GM18505 (cell line): ENCODE measurements at regions not wholly inside any gene's neighbourhood (a gene's known extent, or its start where the extent isn't known, plus 50 kb on each side); places are given as distances from the start of the nearest gene placed in this dataset.

Experiments used
- ATAC-seq: cut with Tn5 transposase; IDR thresholded peaks from one replicate; pipeline ENCODE4 v1.9.1; 2021; ENCODE audit not compliant: unreplicated experiment
- POLR2A ChIP-seq: IDR thresholded peaks from 4 replicates; pipeline ENCODE4 v1.6.1; 2011; ENCODE audit warnings: borderline replicate concordance; ENCODE audit not compliant: insufficient read depth, insufficient read length; ENCODE audit errors: extremely low read depth

DNA sequence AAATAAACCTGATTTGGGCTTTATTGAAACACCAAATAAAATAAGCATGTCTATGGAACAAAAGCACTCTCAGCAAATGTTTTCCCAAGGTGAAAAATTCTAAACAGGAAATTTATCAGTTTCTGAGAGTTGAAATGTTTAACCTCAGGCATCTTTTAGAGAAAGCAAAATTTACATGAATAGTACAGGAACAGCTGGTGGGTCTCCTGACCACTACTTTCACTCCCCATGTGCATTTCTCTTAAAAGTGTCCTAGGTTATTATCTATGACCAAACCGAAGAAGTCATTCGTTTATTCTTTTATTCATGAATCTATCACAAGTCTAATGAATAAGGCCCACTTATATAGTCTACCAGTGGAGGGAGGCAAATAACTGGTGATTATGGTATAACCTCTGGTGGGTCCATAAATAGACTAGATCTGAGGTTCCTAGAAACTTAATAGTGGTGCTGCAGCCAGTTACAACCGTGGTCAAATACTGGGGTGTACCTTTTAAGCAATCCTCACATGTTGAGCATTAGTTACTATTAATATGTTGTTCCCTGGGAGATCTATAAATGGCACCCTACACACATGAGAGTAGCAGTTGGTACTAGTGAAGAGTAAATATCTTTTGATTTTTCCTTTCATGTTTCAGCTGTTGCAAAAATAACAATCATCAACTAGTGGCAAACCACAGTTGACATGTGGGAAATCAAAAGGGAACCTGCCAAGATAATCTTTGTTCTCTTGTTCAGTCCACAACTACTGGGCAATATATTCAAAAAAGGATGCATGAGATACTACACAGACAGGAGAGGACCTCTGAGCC, 169.3 kb upstream of the STAC start:
- ATAC-seq, result no peak
- no peak for TF ChIP-seq POLR2A

DNA sequence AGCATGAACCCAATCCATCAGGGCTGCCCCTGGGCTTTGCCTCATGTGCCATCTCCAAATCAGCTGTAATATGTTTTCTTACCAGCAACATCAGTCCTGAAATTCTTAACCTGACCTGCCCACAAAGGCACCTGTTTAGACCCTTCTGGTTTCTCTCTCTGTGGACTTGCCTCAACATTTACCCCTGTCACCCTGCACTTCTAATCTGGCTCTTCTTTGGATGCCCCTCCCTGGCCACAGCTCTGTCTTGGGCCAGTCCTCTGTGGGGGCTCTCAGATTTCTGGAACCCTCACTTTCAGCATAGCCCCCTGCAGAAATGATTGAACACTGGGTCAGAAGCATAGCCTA, 168.7 kb upstream of the STAC start:
- no peak for ATAC-seq

DNA sequence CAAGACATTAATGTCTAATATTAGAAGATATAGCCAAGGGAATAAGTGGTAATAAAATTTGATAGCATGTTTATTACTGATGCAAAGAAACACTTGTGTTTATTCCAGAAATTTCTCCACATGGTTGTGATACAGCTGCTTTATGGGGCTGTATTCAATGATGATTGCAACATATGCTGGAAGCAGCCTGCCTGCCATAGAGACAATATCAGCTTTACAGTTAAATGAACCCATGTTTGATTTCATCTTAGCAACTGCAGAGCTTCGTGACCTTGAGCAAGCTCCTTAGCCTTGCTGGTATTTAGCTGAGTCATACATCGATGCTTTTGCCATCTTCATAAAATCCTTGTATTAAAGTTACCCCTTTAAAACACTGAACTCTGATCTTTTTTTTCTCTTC, 168.1 kb upstream of the STAC start:
- no peak for ATAC-seq
- no peak for TF ChIP-seq POLR2A

More for the DNA sequence above, 168.7 kb upstream of the STAC start:
- TF ChIP-seq POLR2A, result no peak

DNA sequence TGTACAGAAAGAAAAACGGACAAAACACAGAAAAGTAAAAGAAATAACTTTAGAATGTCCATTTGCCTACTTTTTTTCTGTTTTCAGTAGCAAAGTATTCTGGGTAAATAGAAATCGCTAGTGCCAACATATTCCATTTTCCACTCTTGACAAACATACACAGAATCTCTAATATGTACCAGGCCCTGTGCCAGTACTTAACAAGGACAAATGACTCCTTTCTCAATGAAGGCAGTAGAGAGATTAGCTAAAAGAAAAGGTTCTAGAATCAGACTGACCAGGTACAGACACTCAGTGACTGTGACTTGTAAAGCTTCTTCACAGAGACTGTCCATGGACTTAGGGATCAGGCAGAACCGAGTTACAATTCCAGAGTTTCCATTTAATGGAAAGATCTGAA, 165.8 kb upstream of the STAC start:
- no peak for ATAC-seq
- TF ChIP-seq POLR2A, result no peak

- ATAC-seq, result no peak
- TF ChIP-seq POLR2A, result no peak
Observed at GRCh38 chr3:36215241-36215640, 165.1 kb upstream of the STAC start.

GRCh38 chr3:36219398-36219797, 160.9 kb upstream of the STAC start:
- no peak for ATAC-seq
- TF ChIP-seq POLR2A, result no peak

GRCh38 chr3:36220173-36220572, 160.1 kb upstream of the STAC start:
- ATAC-seq, result no peak
- no peak for TF ChIP-seq POLR2A

DNA sequence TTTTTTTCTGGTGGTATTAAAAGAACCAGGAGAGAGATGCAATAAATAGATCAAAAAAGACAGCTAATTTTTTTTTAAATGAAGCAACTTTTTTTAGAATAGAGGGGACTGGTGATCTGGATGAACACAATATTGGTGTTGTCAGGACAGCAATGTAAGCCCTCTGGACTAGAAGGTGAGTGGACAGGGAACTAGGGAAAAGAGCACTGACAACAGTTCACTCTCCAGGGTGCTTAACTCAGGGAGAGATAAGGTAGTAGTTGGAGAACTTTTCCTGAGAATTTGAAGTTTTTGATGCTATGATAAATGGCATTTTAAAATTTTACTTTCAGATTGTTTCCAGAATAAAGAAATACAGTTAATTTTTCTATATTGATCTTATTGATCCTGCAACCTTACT, 158.3 kb upstream of the STAC start:
- no peak for ATAC-seq
- TF ChIP-seq POLR2A, result no peak

DNA sequence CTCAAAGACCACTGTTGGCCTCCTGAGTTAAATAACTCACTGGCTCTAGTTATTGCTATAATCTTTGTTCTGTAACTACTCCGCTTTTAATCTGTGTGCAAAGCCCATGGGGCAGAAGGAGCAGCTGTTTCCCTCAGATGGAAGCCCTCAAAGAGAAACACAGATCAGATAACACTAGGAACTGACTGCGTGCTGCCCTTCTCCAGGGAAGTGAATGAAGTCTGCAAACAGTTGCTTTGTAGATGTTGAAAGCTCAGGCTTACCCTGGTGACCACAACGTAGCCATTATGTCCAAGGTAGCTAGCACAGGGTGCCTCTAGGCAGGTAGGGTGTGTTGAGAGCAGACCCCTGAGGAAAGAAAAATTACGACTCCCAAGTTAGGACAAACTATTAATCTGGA, 152.3 kb upstream of the STAC start:
- ATAC-seq, result no peak
- TF ChIP-seq POLR2A, result no peak

DNA sequence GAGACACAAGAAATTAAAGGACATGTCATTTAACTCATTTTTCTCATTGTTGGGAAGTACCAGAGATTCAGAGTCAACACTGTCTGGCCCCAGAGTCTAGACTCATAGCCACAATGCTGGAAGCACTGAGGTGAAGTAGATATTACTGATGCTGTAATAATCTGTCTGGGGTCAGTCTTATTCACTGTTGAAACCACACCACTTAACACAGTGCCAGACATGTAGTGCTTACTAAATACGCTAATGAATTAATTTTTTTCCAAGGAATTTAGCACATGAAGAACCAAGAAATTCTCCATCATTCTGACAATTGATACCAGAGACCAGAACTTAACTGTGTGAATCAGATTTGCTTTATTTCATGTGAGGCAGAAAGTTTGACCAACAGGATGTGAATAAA, 150.8 kb upstream of the STAC start:
- ATAC-seq, result no peak
- no peak for TF ChIP-seq POLR2A

DNA sequence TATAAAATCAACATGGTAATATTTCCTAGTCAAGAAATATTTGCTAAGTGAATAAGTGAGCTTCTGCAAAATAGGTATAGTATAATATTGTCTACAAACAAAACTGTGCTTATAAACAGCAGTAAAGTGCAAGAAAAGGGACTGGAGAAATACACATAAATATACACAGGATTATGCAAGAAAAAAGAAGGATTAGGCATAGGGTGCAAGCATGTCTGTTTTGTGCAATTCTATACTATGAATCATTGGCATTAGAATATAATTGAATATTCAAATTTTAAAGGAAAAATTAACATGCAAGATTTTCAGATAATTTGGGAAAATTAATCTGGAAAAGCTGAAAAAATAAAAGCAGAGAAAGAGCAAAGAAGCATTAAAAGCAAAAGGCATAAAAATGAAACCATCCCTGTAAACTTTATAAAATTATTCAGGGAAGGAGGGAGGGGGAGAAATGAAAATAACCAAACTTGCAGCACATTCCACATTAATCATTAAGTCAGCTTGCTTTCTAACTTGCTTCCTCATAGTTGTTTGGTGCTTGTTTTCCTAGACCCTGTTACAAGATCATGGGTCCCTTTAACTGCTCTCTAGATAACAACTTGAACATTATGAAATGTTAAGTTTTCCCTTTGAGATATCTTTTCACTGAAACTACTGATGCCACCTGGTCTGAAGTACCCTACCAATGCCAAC, 147.4 kb upstream of the STAC start:
- ATAC-seq, result no peak
- TF ChIP-seq POLR2A, result no peak

DNA sequence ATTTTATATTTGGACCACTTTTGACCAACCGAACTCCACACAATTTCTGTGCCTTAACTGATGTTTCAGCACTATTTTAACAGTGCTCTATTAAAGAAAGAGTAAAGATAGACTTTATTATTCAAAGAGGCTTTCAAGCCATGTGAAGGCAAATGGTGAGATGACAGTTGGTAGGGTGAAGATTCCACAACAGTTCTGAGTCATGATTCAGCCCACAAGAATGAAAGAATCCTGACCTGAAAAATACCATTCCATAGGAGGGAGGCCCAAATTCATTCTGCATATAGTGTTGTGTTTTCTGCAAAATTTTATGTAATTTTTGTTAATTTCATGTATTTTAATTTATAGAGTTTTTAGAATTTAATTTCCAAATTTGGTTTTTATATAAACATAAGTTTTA, 135.6 kb upstream of the STAC start:
- TF ChIP-seq POLR2A, result no peak
- ATAC-seq, result no peak

GRCh38 chr3:36248374-36248773, 131.9 kb upstream of the STAC start:
- ATAC-seq, result no peak

GRCh38 chr3:36250191-36250590, 130.1 kb upstream of the STAC start:
- TF ChIP-seq POLR2A, result no peak
- ATAC-seq, result no peak

More at GRCh38 chr3:36248374-36248773, 131.9 kb upstream of the STAC start:
- TF ChIP-seq POLR2A, result no peak
